IPS DF 19.7 (cell line): ENCODE measurements at regions not wholly inside any gene's neighbourhood (a gene's known extent, or its start where the extent isn't known, plus 50 kb on each side); places are given as distances from the start of the nearest gene placed in this dataset.
"Not testable (repeated sequence)": the region's sequence is repeated elsewhere in the genome, so short reads cannot be mapped to it uniquely, and the experiment has no call there.

Experiments used
- DNase-seq: peaks from one replicate; pipeline ENCODE4 v3.0.0-alpha.2; 2013; ENCODE audit warnings: low read depth, low spot score

DNA sequence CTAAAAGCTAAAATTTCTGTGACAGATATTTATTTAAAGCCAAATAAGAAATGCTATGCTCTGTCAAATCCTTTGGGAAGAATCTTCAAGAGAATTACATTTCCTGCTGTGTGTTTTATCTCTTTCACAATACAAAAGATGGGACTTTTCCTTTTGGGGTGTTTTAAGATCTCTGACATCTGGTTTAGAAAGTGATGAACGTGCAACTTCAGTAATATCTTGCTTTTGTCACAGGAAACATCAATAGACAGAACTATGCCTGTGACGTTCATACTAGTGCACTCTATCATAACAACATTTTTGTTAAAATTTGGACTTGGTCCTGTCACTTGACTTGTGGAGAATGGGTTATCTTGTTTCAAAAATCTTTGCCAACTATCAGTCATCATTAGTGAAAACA is 195.7 kb upstream of the KCNMB2 start:
- DNase-seq = no peak

DNA sequence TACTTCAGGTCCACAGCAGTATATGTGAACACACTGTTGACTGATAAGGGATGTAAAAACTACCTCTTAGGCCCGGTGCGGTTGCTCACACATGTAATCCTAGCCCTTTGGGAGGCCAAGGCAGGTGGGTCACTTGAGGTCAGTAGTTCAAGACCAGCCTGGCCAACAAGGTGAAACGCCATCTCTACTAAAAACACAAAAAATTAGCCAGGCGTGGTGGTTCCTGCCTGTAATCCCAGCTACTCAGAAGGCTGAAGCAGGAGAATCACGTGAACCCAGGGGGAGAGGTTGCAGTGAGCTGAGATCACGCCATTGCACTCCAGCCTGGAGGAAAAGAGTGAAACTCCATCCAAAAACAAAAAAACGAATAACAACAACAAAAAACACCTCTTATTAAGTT is 194.6 kb upstream of the KCNMB2 start:
- DNase-seq = no peak

DNA sequence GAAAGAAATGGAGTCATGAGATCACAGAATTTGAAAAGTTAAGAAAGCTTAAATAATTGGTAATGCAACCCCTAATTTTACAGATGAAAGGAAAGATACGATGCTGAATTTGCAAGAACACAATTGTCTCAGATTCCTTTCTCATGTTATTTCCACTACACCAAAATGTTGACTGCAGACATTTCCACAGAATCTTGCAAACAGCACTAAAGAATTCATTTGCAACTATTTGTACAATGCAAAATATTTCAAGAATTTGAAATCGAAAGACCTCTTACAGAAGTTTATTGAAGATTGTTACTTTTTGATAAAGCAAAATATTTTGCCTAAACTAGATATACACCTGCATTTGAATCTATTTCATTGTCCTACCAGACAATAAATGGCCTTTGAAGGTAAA is 194.1 kb upstream of the KCNMB2 start:
- DNase-seq = no peak

DNA sequence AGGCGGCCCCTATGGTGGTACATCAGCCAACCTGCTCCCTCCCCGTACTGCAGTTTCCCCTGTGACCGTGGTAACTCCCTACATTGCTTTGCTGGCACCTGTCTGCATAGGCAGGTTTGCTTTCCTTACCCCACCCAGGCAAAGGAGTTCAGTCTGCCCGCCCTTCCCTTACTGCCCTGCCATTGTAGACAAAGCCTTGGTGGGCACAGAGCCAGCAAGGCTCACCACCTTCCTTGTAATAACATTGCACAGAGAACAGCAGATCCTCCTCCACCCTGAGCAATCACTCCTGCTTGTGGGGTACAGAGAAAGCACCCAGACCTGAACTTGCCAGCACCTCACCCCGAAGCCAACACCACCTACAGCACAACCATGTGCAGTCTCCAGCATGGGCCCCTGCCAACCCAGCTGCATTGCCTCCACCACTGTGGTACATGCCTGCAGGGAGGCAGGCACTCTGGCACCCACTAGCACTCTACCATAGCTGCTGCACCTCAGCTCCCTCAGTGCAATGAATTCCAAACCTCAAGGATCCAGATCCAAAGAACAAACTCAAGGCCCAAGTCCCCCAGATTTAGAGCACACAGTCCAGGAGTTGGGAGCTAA is 192.7 kb upstream of the KCNMB2 start:
- no peak for DNase-seq

DNA sequence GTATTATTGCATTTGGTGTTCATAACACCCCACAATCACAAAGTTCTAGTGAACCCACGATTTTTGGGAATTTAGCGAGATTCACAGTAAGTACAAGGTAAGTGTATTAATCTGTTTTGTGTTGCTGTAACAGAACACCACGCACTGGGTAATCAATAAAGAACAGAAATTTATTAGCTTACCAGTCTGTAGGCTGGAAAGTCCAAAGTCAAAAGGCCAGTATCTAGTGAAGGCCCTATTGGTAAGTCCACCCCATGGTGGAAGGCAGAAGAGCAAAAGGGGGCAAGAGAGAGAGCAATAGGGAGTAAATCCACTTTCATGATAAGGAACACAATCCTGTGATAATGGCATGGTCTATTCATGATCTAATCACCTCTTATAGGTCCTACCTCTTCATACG is 190.3 kb upstream of the KCNMB2 start:
- DNase-seq = no peak

DNA sequence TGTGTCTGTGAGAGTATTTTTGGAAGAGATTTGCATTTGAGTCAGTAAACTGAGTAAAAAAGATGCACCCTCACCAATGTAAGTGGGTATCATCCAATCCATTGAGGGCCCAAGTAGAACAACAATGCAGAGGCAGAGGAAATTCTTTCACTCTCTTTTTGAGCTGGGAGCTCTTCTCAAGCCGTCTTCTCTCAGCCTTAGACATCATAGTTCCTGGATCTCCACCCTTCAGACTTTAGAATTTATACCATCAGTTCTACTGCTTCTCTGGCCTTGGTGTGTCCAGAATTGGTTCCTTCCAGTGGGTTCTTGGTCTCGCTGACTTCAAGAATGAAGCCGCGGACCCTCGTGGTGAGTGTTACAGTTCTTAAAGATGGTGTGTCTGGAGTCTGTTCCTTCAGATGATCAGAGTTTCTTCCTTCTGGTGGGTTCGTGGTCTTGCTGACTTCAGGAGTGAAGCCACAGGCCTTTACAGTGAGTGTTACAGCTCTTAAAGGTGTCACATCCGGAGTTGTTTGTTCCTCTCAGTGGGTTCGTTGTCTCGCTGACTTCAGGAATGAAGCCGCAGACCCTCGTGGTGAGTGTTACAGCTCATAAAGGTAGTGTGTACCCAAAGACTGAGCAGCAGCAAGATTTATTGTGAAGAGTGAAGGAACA is 187.5 kb upstream of the KCNMB2 start:
- DNase-seq = not testable (repeated sequence)

DNA sequence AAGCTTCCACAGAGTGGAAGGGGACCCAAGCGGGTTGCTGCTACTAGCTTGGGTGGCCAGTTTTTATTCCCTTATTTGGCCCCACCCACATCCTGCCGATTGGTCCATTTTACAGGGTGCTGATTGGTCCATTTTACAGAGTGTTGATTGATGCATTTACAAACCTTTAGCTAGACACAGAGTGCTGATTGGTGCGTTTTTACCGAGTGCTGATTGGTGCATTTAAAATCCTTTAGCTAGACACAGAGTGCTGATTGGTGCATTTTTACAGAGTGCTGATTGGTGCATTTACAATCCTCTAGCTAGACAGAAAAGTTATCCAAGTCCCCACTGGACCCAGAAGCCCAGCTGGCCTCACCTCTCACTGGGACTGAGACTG is 187.0 kb upstream of the KCNMB2 start:
- not testable (repeated sequence) for DNase-seq

DNA sequence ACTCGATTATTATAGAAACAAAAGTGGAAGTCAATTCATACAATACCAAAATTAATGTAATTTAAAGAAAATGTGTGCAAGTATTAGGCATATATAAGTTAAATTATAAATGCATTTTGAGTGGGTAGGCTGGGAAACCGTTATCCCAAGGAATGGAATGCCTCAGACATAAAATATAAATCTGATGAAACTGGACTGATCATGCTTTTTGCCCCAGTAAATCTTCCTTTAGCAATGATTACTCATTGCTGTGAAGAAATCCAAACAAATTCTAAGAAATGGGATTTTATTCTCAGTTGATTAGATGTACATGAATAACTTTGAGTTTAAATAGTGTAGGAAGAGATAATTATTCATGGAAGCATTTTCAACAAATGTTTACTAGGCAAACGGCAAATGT is 185.5 kb upstream of the KCNMB2 start:
- no peak for DNase-seq

DNA sequence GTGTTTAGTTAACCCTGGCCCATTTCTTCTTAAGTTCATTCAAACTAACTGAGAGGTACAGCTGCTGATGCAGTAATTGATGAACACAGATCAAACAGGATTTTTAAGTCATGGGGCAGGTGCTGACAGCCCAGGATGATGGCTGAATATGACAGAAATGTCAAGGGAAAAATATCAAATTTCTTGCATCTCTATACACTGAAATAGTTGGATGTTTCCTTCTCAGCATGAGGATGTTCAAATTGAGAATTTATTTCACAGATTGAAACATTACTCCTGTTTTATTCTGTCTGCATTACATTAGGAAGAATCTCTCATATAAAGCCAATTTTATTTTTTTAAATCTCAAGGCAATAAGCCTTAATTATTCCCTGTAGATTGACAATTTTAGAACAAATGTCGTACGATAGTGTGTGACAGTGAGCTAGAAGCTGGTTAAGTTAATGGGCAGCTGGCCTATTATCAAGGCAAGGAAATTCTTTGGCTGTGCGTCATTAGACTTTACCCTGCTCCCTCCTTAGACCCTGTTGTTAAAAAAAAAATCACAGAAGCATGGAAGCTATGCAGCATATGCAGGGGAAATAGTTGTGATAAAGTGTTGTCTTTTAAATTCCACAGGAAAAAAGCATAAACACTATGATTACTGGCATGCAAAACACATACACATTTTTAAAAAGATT is 183.8 kb upstream of the KCNMB2 start:
- peak; percentile 38 for DNase-seq

DNA sequence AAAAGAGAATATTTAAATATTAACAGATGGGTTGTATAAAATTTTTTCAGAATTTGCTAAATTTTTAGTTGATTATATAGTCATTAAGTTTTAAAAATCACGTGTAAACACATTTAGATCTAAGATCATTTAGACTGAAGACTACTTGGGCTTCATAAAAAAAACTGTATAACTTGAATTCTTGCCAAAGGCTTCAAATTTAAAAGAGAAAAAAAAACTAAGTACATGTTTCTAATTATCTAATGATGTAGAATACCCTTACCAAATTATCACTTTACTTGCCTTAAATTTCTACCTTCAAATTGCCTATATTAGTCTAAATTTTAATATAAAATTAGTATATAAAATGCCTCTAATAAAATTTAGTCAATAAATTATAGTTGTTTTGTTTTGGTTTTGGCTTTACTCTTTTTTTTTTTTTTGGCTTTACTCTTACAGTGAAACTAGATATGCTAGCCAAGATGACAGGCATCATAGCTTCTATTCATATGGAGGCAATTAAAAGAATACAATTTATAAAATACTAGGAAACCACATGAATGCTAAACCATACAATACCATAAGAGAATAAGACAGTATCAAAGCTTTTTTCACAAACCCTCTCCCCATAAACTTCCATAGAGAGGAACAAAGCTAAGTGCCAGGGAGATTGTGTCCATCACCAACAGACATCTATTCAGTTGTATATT is 183.1 kb upstream of the KCNMB2 start:
- DNase-seq = no peak

DNA sequence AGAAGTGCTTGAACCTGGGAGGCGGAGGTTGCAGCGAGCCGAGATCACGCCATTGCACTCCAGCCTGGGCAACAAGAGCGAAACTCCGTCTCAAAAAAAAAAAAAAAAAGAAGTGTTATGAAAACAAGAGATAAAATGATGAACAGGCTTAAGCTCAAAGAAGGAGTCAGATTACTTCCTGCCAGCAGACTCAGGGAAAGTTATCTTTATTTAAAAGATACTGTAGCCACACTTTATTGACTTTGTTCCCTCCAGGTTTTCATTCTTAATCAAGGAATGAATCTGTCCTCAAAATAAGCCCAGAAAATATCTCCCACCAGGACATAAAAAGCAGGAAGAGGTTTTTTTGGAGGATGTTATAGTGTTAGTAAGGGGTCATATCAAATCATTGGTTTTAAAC is 176.5 kb upstream of the KCNMB2 start:
- DNase-seq = no peak

DNA sequence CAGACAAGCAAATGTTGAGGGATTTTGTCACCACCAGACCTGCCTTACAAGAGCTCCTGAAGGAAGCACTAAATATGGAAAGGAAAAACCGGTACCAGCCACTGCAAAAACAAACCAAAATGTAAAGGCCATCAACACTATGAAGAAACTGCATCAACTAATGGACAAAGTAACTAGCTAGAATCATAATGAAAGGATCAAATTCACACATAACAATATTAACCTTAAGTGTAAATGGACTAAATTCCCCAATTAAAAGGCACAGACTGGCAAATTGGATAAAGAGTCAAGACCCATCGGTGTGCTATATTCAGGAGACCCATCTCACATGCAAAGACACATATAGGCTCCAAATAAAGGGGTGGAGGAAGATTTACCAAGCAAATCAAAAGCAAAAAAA is 173.2 kb upstream of the KCNMB2 start:
- DNase-seq = not testable (repeated sequence)

DNA sequence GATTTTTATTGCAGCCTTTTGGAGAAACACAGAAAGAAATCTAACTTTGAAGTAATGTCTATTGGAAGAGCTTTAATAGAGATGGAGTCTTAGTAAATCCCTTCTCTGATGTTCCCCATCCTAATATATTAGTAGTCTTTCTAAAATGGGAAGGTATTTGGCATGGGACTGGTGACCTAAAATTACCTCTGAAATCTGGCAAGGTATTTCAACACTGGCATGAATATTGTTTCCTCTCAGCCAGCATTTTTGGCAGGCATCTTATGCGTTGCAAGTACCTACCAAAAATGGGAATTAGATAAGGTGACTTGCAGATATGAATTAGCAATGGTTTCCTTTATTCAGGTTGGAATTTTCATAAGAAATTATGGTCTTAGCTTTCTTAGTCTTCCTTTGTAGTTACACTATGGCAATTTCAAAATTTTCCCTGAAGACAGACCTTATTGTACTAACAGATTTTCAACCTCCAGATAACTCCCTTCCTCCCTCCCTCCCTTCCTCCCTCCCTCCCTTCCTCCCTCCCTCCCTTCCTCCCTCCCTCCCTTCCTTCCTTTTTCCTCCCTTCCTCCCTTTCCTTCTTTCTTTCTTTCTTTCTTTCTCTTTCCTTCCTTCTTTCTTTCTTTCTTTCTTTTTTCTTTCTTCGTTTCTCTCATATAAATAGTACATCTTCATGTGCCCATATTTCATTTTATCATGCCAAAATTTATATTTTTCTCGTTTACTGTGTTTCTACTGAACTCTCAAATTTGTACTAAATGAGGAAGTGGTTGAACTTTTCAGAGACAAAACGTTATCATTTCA is 168.2 kb upstream of the KCNMB2 start:
- no peak for DNase-seq

DNA sequence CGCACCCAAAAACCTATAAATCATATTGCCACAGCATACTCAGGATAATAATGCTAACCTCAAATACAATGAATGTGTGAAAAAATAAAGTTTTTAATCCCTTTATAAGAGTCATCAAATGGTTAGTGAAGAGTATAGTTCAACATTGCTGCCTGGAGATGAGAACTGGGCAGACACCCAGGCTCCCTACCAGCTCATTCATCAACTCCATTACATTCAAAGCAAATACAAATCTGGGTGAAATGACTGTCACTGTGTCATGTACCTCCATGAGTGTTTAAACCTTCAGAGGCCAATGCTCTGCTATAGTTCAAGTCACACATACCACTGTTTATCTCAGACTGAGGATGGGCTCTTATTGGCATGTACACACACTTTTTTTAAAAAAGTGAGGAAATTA is 167.2 kb upstream of the KCNMB2 start:
- DNase-seq = no peak

DNA sequence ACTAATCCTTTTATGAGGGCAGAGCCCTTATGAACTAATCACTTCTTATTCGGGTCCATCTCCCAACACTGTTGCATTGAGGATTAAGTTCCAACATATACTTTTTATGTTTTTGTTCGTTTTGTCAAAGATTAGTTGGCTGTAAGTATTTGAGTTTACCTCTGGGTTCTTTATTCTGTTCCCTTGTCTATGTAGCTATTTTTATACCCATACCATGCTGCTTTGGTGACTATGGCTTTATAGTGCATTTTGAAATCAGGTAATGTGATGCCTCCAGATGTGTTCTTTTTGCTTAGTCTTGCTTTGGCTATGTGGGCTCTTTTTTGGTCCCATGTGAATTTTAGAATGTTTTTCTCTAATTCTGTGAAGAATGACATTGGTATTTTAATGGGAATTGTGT is 166.4 kb upstream of the KCNMB2 start:
- DNase-seq = no peak

DNA sequence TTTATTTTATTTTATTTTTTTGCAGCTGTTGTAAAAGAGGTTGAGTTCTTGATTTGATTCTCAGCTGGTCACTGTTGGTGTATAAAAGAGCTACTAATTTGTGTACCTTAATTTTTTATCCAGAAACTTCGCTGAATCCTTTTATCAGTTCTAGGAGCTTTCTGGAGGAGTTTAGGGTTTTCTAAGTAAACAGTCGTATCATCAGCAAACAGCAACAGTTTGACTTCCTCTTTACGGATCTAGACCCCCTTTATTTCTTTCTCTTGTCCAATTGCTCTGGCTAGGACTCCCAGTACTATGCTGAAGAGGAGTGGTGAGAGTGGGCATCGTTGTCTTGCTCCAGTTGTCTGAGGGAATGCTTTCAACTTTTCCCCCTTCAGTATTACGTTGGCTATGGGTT is 165.8 kb upstream of the KCNMB2 start:
- DNase-seq = no peak

DNA sequence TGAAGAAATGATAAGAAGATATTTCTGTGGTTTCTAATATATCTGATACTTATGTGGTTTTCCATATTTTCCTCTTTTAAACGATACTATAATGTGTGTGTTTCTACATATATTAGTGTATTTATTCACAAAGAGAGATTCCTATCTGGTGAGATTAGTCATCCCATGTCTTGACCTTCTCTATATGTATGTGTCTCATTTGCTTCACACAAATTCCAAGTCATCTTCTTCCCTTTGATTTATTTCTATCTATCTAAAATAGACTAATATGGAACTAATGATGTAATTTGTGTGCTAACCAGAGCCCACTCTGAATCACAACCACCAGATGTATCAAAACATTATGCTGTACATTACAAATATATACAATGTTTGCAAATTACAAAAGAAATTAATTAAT is 154.7 kb upstream of the KCNMB2 start:
- DNase-seq = no peak

DNA sequence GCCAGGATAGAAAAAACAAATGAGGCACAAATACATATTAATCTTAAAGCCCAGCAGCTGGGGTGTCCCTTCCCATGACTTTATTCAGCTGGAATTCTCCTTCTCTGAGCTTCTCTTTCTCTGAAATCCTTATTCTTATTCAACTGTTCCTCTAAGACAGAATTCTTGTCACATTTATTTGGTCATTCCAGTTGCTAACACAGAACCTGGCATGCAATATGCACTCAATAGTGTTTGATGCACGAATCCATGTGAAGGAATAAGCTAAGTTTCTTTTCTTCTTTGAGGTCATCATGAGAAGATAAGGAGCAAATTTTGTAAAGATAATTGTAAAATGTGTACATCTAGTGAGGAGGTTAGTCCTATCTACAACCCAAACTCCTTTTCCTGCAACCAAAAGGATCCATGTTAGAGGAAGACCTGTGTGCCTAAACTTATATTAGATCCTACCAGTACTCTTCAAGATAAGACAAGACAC is 154.2 kb upstream of the KCNMB2 start:
- no peak for DNase-seq

DNA sequence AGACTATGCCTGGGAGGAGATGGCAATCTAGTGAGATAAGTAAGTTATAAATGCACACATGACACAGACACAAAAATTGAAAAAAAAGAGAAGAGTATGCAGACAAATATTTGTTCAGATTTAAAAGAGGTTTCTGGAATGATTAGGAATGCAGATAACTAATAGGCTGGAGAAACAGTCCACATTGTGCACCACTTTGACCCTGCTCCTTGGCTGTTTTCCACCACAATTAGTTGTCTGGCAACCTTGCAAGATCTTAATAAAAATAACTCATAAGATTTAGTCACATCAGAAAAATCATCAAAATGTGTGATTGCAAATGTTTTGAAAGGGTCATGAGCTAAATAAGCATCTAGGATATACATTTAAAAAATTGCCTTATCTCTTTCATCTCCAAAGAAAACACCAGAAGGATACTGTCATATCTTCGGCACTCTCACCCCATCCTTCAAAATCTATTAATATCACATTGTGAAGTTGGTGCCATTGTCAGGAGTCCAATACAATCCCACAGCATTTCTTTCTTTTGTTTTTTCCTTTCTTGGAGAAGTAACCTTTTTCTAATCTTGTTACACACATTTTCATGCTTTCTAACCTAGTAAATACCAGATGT is 153.7 kb upstream of the KCNMB2 start:
- DNase-seq = no peak

DNA sequence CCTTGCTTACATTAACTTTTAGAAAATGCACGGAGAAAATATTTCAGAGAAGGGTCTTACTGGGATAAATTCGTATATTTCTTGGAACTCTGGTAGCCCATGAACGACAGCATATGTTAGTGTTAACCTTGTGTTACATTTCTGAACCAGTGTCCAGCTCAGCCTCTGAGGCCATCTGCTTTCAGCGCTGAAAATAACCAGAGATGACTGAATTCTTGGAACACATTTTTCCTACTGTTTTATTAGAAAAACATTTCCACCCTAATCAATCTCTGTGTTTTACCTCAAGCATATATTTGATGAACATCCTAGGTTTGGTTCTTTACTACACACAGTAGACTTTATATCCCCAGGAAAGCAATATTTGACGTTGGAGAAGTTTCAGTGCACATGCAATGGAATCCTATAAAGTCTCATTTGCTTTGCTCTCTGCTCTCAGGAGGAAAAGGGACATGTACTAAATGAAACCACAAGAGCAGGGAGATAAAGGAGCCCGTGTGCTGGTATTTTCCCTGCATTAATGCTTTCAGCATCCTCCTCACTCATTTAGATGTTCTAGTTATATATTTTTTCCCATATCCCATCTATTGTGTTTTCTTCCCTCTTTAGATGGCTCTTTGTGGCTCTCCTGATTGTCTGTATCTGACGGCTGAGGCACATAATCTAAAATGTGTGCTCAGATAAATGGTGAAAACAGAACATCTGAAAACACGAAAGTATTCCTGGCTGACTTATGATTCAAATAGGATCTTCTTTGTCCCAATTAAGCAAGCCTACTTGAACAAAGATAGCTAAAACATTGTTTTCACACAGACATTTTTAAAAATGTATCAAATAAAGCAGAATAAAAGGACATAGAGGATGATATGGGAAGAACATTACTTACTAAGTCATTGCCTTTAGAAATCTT is 151.7 kb upstream of the KCNMB2 start:
- no peak for DNase-seq
